GM21737 (cell line): ENCODE measurements at regions not wholly inside any gene's neighbourhood (a gene's known extent, or its start where the extent isn't known, plus 50 kb on each side); places are given as distances from the start of the nearest gene placed in this dataset.
A peak's percentile ranks its signal among the peaks of the same experiment; 100 is the strongest.
"Not testable (repeated sequence)": the region's sequence is repeated elsewhere in the genome, so short reads cannot be mapped to it uniquely, and the experiment has no call there.

ENCODE experiments used
- ATAC-seq: cut with Tn5 transposase; IDR thresholded peaks from one replicate; pipeline ENCODE4 v1.9.1; 2021; ENCODE audit warnings: mild to moderate bottlenecking, moderate library complexity; ENCODE audit not compliant: unreplicated experiment

GRCh38 chr4:123209436-123209835 is 187.2 kb upstream of the SPRY1 start:
- no peak for ATAC-seq

- ATAC-seq = no peak
Observed at GRCh38 chr4:123215536-123215935, 181.1 kb upstream of the SPRY1 start.

- ATAC-seq = no peak
Observed at GRCh38 chr4:123216543-123216942, 180.1 kb upstream of the SPRY1 start.

- ATAC-seq = no peak
Observed at GRCh38 chr4:123216946-123217345, 179.6 kb upstream of the SPRY1 start.

- no peak for ATAC-seq
Observed at GRCh38 chr4:123217664-123218063, 178.9 kb upstream of the SPRY1 start.

- ATAC-seq = no peak
Observed at GRCh38 chr4:123218981-123219380, 177.6 kb upstream of the SPRY1 start.

GRCh38 chr4:123229286-123229685 is 167.3 kb upstream of the SPRY1 start:
- no peak for ATAC-seq

- no peak for ATAC-seq
Observed at GRCh38 chr4:123230061-123230460, 166.5 kb upstream of the SPRY1 start.

GRCh38 chr4:123232439-123232838 is 164.2 kb upstream of the SPRY1 start:
- no peak for ATAC-seq

GRCh38 chr4:123233136-123233768 is 163.3 kb upstream of the SPRY1 start:
- no peak for ATAC-seq

- no peak for ATAC-seq
Observed at GRCh38 chr4:123234955-123235354, 161.6 kb upstream of the SPRY1 start.

GRCh38 chr4:123235431-123235830 is 161.2 kb upstream of the SPRY1 start:
- ATAC-seq = no peak

GRCh38 chr4:123236606-123237005 is 160.0 kb upstream of the SPRY1 start:
- no peak for ATAC-seq

GRCh38 chr4:123240286-123240685 is 156.3 kb upstream of the SPRY1 start:
- ATAC-seq = not testable (repeated sequence)

GRCh38 chr4:123243220-123243619 is 153.4 kb upstream of the SPRY1 start:
- not testable (repeated sequence) for ATAC-seq

GRCh38 chr4:123244137-123244536 is 152.5 kb upstream of the SPRY1 start:
- ATAC-seq = peak; percentile 74

- ATAC-seq = no peak
Observed at GRCh38 chr4:123246085-123246484, 150.5 kb upstream of the SPRY1 start.

GRCh38 chr4:123248085-123248659 is 148.4 kb upstream of the SPRY1 start:
- no peak for ATAC-seq

- ATAC-seq = no peak
Observed at GRCh38 chr4:123249821-123250220, 146.8 kb upstream of the SPRY1 start.

GRCh38 chr4:123250843-123251242 is 145.8 kb upstream of the SPRY1 start:
- ATAC-seq = no peak

- ATAC-seq = no peak
Observed at GRCh38 chr4:123255971-123256370, 140.6 kb upstream of the SPRY1 start.

GRCh38 chr4:123256901-123257300 is 139.7 kb upstream of the SPRY1 start:
- ATAC-seq = no peak

- no peak for ATAC-seq
Observed at GRCh38 chr4:123257591-123257990, 139.0 kb upstream of the SPRY1 start.
